NCI-H1417 (cell line): ENCODE measurements at regions not wholly inside any gene's neighbourhood (a gene's known extent, or its start where the extent isn't known, plus 50 kb on each side); places are given as distances from the start of the nearest gene placed in this dataset.
A peak's percentile ranks its signal among the peaks of the same experiment; 100 is the strongest.

Experiments
- DNase-seq, 3 experiments: peaks; one replicate each; lab custom pipeline; 2025; lab: John Stamatoyannopoulos, UW

- DNase-seq = no peak
These were observed 97.1 kb upstream of the EPB41L3 start for GRCh38 chr18:5640939-5641338.

GRCh38 chr18:5639131-5639530 lies 95.3 kb upstream of the EPB41L3 start:
- no peak for DNase-seq

GRCh38 chr18:5632041-5632440 lies 88.2 kb upstream of the EPB41L3 start:
- DNase-seq = no peak

- no peak for DNase-seq
These were observed 87.2 kb upstream of the EPB41L3 start for GRCh38 chr18:5630900-5631413.

- peak; percentile 5 to 92 (median 15) for DNase-seq
These were observed 86.5 kb upstream of the EPB41L3 start for GRCh38 chr18:5630057-5630899.

GRCh38 chr18:5628512-5629255 lies 84.9 kb upstream of the EPB41L3 start:
- DNase-seq = peak in 1 of 3 experiments; percentile 42

- DNase-seq = no peak
These were observed 84.1 kb upstream of the EPB41L3 start for GRCh38 chr18:5627776-5628511.

- DNase-seq = no peak
These were observed 82.5 kb upstream of the EPB41L3 start for GRCh38 chr18:5626130-5626880.

GRCh38 chr18:5625076-5625475 lies 81.3 kb upstream of the EPB41L3 start:
- DNase-seq = no peak

GRCh38 chr18:5622905-5623304 lies 79.1 kb upstream of the EPB41L3 start:
- DNase-seq = no peak

GRCh38 chr18:5620289-5620688 lies 76.5 kb upstream of the EPB41L3 start:
- no peak for DNase-seq

GRCh38 chr18:5619376-5619775 lies 75.6 kb upstream of the EPB41L3 start:
- DNase-seq = no peak

- no peak for DNase-seq
These were observed 74.4 kb upstream of the EPB41L3 start for GRCh38 chr18:5618047-5618688.

GRCh38 chr18:5611221-5611620 lies 67.4 kb upstream of the EPB41L3 start:
- DNase-seq = no peak

GRCh38 chr18:5608846-5609245 lies 65.0 kb upstream of the EPB41L3 start:
- no peak for DNase-seq

- no peak for DNase-seq
These were observed 63.2 kb upstream of the EPB41L3 start for GRCh38 chr18:5606951-5607350.

- no peak for DNase-seq
These were observed 61.0 kb upstream of the EPB41L3 start for GRCh38 chr18:5604778-5605177.

GRCh38 chr18:5603153-5603552 lies 59.4 kb upstream of the EPB41L3 start:
- no peak for DNase-seq

- DNase-seq = no peak
These were observed 57.4 kb upstream of the EPB41L3 start for GRCh38 chr18:5601188-5601624.

- DNase-seq = peak in 2 of 3 experiments; percentile 13 to 29
These were observed 56.7 kb upstream of the EPB41L3 start for GRCh38 chr18:5600378-5601071.
